GM21515 (cell line): ENCODE measurements at regions not wholly inside any gene's neighbourhood (a gene's known extent, or its start where the extent isn't known, plus 50 kb on each side); places are given as distances from the start of the nearest gene placed in this dataset.
"Not testable (repeated sequence)": the region's sequence is repeated elsewhere in the genome, so short reads cannot be mapped to it uniquely, and the experiment has no call there.

Experiments
- ATAC-seq: cut with Tn5 transposase; IDR thresholded peaks from one replicate; pipeline ENCODE4 v1.9.1; 2021; ENCODE audit not compliant: unreplicated experiment

DNA sequence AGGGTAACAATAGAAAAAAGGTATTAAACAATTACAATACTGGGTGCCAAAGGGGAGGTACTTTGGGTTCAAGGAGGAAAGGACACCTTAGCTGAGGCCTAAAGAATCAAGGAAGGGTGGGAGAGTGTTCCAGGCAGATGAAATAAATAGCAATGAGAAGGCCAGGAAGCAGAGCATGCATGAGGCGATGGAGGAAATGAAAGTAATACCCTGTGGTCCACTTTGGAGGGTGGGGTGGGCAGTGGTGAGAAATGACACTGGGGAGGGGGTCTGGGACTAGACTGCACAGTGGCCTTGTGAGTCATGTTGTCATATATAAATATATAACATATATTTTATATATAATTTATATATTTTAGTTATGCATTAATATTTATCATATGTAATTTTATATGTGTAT is 55.9 kb downstream of the BHLHE40 start:
- ATAC-seq, result no peak

DNA sequence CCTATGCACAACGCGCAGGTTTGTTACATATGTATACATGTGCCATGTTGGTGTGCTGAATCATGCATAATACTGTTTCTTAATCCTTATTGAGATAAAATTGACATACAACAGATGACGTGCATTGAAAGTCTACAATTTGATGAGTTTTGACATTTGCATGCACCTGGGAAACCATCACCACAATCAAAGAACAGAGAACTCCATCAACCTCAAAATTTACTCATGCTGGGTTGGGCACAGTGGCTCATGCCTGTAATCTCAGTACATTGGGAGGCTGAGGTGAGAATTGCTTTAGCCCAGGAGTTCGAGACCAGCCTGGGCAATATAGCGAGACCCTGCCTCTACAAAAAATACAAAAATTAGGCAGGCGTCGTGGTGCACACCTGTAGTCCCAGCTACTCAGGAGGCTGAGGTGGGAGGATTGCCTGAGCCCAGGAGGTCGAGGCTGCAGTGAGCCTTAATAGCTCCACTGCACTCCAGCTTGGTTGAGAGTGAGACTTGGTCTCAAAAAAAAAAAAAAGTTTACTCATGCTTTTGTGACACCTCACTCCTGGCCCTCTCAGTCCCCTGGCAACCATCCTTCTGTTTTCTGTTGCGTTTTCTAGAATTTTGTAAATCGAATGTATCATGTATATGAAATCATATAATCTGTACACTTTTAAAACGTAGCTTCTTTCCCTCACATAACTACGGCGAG is 56.6 kb downstream of the BHLHE40 start:
- ATAC-seq, result no peak

DNA sequence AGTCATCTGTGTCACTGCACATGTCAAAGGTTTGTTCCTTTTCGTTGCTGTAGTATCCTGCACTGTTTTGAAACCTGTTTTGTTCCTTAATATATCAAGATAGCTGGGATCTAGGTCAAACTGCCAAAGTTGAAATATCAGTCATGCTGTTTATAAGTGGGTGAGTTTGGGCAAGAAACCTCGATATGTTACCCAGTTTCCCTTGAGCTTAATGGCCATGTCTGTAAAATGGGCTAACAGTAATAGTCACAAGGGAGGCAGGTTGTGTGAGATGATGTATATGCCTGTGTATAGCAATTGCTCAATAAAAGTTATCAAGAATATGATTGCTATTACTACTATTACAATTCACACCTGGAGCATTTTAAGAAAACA is 57.1 kb downstream of the BHLHE40 start:
- ATAC-seq, result no peak

DNA sequence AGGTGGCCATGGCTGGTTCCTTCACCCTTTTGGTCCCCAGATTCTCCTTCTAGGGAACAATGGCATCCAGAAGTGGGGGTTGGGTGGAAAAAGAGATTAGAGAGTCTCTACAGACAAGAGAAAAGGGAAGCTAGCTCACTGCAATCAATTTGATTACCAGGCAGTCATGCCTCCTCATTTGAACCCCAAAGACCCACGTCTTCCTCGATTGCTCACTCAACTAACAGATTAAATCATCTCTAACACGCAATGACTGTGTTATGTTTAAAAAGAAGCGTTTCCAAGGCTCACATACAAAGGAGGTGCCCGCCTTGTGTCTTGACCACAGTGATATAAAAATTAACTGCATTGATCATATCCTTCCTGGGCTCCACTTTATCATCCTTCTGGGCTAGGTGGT is 57.6 kb downstream of the BHLHE40 start:
- no peak for ATAC-seq

DNA sequence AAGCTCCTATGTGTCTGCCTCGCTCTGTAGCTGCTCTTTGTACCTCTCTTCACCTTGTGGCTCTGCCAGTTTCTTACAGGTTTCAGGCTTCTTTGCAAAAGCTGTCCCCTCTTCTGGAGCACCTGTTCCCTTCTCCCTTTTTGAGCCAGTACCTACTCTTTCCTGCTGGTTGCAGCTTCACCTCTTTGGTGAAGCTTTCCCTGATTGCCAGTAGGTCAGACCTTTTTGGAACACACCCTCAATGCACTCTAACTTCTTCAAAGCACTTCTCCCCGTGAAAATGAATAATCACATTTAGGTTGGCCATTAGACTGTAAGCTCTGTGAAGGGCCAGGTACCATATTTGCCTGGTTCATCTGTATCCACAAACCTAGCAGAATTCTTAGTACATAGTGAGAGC is 60.3 kb downstream of the BHLHE40 start:
- ATAC-seq, result no peak

DNA sequence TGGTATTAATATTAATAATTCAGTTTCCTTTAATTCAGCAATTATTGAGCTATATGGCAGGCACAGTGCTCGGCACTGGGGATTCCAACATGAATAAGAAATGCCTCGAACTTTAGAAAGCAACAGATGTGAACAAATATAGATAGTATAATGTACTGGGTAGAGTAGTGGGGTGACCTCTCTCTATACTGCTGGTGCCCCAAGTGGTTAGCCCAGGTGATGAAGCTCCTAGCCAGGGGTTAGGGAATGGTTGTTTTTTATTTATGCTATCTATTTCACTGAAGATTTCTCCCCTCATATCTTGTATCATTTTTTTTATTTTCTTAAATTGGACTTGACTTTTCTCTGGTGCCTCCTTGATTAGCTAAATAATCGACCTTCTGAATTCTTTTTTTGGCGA is 62.1 kb downstream of the BHLHE40 start:
- no peak for ATAC-seq

DNA sequence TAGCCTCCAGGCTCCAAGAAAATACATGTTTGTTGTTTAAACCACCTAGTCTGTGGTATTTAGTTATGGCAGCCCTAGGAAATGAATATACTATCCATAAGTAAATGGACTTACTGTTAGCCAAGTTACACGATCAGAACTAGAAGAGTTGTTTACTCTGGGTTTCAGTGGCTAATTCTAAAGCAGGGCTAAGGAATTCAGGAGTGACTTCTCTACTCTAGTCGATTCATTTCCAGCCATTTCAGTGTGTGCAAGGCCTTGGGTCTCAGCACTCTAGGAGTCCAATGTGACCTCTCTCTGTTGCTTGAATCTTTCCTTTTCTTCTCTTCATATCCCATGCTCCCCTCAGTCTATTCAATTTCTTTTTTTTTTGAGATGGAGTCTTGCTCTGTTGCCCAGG is 66.7 kb downstream of the BHLHE40 start:
- no peak for ATAC-seq

DNA sequence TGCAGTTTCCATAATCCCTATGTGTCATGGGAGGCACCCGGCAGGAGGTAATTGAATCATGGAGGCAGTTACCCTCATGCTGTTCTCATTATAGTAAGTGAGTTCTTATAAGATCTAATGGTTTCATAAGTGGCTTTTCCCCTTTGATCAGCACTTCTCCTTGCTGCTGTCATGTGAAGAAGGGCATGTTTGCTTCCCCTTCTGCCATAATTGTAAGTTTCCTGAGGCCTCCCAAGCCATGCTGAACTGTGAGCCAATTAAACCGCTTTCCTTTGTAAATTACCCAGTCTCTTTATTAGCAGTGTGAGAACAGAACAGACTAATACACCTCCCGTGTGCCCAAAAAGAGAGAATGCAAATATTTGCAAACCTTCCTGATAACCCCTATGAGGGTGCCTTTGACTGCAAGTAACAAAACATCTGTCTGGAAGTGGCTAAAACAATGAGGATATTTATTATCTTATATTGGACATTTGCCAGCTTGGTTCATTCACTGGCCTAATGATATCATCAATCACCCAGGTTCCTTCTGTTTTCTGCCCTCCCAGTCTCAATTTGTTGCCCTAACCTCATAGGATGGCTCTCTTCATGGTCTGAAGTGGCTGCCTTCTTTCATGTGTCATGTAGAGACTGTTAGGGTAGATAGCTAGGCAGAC is 68.7 kb downstream of the BHLHE40 start:
- no peak for ATAC-seq

DNA sequence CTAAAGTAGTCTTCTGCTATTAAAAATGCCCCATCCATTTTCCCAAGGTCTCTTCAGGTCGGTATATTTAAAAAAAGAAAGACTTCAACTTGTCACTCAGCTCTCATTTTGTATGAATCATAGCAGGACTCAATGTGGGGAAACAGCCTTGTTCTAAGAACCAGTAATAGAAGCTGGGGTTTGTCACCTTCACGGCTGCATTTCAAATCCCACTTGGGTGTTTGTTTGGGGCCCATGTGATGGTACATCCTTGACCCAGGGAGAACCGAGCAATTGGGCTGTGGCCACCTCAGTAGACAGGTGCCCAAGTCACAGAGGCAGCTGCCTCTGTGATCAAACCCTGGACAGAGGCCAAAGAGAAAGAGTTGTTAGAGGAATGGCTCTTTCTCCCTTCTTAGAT is 70.3 kb upstream of the ARL8B start:
- no peak for ATAC-seq

DNA sequence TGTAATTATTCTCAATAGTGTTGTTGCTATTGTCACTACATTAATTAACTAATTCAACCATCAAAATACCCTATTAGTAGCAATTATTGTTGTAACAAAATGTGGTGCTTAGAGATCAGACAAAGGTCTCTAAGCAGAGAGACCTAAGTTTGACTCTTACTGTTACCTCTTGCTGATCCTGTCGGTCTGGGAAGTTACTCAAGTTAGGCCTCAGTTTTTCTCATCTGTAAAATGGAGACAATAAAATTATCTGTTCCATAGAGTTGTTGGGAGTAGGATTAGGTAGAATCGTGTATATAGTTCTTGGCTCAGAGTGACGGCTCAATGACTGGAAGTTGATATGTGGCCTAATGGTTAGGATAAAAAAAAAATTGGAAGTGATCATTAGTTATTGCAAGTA is 69.8 kb upstream of the ARL8B start:
- ATAC-seq, result no peak

DNA sequence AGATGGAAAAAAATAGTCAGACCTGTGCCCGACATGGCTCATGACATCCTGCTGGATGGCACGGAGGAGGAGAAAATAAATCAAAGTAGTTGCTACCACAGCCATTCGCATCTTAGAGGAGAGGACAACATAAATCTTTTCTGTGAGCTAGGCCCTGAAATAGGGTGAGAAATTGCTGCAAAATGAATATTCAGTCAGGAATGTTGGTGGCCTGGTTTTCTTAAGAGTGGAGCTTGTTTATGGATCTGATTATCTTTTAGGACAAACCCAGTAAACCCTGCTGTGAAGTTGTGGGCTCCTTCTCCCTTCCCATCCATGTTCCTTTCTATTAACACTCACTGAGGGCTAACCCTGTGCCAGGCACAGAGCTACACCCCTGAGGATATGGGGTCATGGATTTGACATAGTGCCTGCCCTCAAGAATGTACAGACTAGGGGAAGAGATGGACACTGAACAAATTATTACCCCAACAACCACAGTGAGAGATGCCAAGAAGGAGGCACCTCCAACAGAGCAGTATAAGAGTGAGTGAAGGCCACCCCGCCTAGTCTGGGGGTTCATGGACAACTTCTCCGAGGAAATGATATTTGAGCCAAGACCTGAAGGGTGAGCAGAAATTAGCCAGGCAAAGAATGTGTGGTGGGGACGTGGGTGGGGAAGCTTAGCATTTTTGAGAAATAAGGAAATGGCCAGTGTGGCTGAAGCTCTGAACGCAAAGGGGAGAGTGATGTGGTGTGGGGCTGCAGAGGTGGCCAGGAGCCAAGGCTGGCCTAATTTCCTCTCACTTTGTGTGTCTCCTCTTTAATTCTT is 68.9 kb upstream of the ARL8B start:
- ATAC-seq, result no peak

DNA sequence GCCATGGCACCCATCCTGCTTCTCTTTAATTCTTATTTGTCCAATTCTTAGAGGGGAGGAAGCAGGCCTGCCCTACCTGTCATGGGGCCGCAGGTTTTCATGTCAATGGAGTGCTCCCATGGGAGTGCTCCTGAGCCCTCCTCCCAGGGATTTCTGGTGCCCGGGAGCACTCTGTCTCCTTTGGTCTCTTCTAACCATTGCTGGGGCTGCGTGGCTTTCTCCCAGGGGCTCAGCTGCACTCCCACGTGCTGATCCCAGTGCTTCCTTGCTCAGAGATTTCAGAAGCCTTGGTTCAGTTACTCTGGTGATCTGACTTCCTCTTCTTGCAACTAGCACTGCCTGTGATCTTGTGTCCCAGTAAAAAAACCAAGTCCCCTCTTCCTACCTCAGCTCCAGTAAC is 68.0 kb upstream of the ARL8B start:
- no peak for ATAC-seq

DNA sequence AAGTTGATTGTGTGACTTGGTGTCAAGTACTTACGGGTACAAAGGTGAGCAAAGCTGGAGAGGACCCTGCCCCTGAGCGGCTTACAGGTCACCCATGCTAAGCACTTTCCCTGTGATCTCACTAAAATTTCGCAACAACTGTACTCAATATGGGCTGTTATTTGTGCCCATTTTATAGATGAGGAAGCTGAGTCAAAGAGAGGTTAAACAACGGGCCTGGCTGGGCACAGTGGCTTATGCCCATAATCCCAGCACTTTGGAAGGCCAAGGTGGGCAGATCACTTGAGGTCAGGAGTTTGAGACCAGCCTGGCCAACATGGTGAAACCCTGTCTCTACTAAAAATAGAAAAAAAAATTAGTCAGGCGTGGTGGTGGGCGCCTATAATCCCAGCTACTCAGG is 67.5 kb upstream of the ARL8B start:
- not testable (repeated sequence) for ATAC-seq

DNA sequence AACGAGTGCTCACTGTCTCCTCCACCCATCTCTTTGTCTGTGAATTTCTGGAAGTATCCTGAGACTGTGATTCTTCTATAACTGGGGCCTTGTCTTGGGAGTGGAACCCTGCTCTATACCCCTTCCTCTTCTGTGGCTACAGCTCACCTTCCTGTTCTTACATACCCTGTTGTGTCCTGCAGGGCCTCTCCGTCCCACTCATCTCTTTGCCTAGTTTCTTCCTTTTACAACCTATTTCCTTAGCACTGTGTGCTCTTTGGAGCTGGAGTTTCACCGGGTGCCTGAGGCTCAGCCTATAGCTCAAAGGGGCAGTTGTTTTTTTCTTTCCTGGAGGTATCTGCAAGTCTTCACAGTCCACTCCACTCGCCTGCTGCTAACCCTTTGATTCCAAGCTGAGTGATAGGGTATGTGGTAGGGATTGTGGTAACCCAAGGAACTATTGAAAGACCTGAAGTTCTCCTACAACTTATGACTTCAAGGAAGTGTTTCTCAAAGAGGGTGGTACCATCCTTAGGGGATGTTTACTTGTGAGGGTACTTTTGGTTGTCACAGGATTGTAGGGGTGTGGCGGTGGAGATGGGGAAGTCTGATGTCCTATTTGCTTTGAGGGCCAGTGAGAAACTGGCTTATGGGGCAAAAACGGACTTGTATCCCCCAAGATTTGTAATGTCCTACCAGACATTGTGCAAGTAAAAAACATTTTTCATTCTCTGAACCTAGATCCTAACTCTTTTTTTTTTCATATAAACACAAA is 66.6 kb upstream of the ARL8B start:
- ATAC-seq, result no peak

DNA sequence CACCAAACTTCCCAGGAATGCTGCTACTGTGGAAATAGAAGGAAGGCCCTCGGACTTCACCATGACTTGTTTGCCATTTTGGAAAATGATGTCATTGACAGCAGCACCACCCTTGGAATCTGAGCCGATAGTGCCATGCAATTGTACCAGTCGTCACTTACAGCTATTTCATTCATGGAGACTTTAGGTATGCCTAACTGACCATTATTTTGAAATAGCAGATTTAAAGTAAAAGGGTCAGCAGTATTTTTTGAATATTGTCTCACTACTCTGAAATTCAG is 66.0 kb upstream of the ARL8B start:
- ATAC-seq, result no peak

DNA sequence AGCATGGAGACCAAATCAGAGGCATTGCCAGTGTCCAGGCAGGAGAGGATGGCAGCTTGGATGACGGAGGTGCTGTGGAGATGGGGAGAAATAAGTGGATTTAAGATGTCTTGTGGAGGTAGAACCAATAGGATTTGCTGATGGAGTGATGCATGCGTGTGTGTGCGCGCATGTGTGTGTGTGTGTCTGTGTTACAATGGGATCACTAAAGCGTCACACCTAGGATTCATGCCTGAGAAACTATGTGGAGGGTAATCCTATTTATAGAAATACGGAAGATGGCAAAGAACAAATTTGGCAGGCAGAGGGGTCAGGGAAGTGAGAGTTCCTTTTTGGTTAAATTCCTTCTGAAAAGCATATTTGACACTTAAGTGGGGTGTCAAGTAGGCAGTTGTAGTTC is 64.8 kb upstream of the ARL8B start:
- no peak for ATAC-seq

DNA sequence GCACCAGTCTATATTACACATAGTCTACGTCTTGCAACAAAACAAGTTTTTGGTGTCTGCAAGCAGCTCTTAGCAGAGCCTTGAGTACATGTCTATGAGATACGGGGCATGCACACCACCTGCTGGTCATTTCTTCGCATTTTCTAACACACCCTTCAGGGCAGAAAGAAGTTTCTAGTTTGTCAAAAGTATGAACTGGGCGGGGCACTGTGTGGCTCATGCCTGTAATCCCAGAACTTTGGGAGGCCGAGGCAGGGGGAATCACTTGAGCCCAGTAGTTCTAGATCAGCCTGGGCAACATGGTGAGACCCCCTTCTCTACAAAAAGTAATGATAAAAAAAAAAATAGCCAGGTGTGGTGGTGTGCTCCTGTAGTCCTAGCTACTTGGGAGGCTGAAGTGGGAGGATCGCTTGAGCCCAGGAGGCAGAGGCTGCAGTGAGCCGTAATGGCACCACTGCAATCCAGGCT is 64.2 kb upstream of the ARL8B start:
- peak; percentile 90 for ATAC-seq

DNA sequence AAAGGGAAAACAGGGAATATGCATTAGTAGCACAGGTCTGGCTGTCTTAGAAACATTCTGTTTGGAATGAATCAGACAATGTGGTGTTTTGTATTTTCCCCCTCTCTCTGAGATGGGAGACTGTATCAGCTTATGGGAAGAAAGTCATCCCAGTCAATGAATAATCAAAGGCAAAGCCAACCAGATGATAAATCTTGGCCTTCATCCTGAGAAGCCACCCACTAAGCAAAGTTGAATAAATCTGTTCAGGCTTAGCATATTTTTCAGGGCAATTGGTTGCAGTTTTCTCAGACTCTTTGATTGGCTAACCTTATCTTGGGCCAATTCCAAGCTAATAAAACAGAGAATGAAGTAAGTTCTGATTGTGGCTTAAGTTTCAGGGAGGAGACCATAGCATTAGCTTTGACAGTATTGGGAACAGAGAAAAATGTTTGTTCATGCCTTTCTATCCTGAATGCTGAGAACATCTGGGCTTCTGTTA is 63.6 kb upstream of the ARL8B start:
- no peak for ATAC-seq

DNA sequence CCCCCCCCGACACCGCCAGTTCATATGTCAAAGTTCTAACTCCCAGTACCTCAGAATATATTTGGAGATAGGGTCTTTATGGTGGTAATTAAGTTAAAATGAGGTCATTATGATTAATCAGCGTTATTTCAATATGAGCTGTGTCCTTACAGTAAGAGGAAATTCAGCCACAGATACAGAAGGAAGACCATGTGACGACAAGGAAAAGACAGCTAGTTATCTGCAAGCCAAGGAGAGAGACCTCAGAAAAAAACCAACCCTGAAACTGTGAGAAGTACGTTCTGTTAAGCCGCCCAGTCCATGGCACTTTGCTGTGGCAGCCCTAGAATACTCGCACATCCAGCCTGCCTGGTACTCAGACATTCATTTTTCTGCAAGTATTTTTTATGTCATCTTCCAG is 62.3 kb upstream of the ARL8B start:
- no peak for ATAC-seq

DNA sequence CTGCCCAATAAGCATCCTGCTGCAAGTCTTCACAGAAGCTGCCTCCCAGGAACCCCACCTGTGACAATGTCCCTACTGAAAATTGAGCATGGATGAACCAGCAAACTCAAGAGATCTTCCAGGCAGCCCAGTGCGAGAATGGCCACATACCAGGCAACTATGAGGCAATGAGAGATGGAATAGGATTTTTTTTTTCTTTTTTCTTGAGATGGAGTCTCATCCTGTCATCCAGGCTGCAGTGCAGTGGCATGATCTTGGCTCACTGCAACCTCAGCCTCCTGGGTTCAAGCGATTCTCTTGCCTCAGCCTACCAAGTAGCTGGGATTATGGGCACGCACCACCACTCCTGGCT is 60.9 kb upstream of the ARL8B start:
- ATAC-seq, result no peak

DNA sequence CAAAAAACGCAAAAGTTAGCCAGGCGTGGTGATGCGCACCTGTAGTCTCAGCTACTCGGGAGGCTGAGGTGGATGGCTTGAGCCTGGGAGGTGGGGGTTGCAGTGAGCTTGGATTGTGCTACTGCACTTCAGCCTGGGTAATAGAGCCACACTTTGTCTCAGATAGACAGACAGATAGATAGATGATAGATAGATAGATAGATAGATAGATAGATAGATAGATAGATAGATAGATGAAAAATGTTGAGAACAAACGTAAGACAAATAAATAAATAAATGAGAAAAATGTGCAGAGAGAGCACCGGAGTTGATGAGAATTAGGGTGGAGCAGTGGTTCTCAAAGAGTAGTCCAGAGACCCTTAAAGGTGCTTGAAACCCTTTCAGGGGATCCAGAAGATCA is 58.4 kb upstream of the ARL8B start:
- ATAC-seq, result no peak
